GM12878 (cell line): ENCODE measurements at regions not wholly inside any gene's neighbourhood (a gene's known extent, or its start where the extent isn't known, plus 50 kb on each side); places are given as distances from the start of the nearest gene placed in this dataset.

Source experiments
- ATAC-seq: fragments of 200-7000 bp; cut with Tn5 transposase; 3 replicates; pipeline ENCODE4 v1.9.1; 2020; ENCODE audit warnings: mild to moderate bottlenecking, moderate library complexity
- BruUV-seq: library from RNA; stranded (reverse); fragments of 400-500 nt; replicated peaks from 2 replicates; lab custom pipeline; 2021; lab: Mats Ljungman, UMichigan
- CTCF ChIA-PET: fragments of 300-600 bp; sonication (Branson Sonifier 250); formaldehyde crosslinking; extraction: SDS; loops from one replicate; lab custom pipeline; 2021; ENCODE audit warnings: inconsistent platforms; lab: Yijun Ruan, JAX
- POLR2A ChIA-PET: fragments of 350-600 bp; formaldehyde crosslinking; extraction: SDS; loops from one replicate; lab custom pipeline; 2021; ENCODE audit warnings: inconsistent platforms; lab: Charles Lee
- RAD21 ChIA-PET: fragments of 300-600 bp; sonication (Branson Sonifier 250); formaldehyde crosslinking; loops from one replicate; lab custom pipeline; 2023; ENCODE audit warnings: antibody characterized with exemption; ENCODE audit not compliant: unreplicated experiment; lab: Charles Lee
- SMC1A ChIA-PET: fragments of 300-600 bp; sonication (Branson Sonifier 250); formaldehyde crosslinking; loops from one replicate; lab custom pipeline; 2023; ENCODE audit not compliant: unreplicated experiment, uncharacterized antibody; lab: Charles Lee
- DNase-seq: peaks from one replicate; pipeline ENCODE4 v3.0.0-alpha.2; 2011; ENCODE audit warnings: low read depth, low spot score
- FAIRE-seq: peaks from 3 replicates; lab custom pipeline; 2011; peaks lifted over from hg19 to GRCh38; lab: Jason Lieb, UNC
- H2AFZ ChIP-seq: 2 replicates; pipeline ENCODE4 v1.6.0; 2011; ENCODE audit warnings: low read depth, low read length, control low read depth; ENCODE audit not compliant: control insufficient read depth
- H3K27ac ChIP-seq: 2 replicates; pipeline ENCODE4 v1.5.1; 2011; ENCODE audit warnings: control low read depth; ENCODE audit not compliant: control insufficient read depth, insufficient read depth
- H3K27me3 ChIP-seq, 2 experiments: replicated peaks in 1 of 2; 2 replicates each; pipeline versions ENCODE4 v1.6.0 to v1.6.1; 2011; ENCODE audit warnings: low read length in 1 of 2; ENCODE audit not compliant: control insufficient read depth in 2 of 2, insufficient read depth in 2 of 2
- H3K36me3 ChIP-seq, 2 experiments: 2 replicates each; pipeline ENCODE4 v1.5.1; 2011; ENCODE audit warnings: low read length in 1 of 2; ENCODE audit not compliant: control insufficient read depth in 2 of 2, insufficient read depth in 2 of 2
- H3K4me1 ChIP-seq: 2 replicates; pipeline ENCODE4 v1.6.1; 2011; ENCODE audit warnings: mild to moderate bottlenecking, low read length, moderate library complexity, mixed read lengths; ENCODE audit not compliant: control insufficient read depth, insufficient read depth
- H3K4me2 ChIP-seq: 2 replicates; pipeline ENCODE4 v1.6.0; 2011; ENCODE audit warnings: control low read depth; ENCODE audit not compliant: control insufficient read depth, insufficient read depth
- H3K4me3 ChIP-seq: fragments of 200-600 bp; sonication (generic); 2 replicates; pipeline ENCODE4 v1.5.1; 2016
- H3K79me2 ChIP-seq: 2 replicates; pipeline ENCODE4 v1.6.0; 2011; ENCODE audit warnings: low read length; ENCODE audit not compliant: control insufficient read depth, insufficient read depth
- H3K9ac ChIP-seq: 2 replicates; pipeline ENCODE4 v1.8.0; 2011; ENCODE audit warnings: low read length, control low read depth, mixed read lengths; ENCODE audit not compliant: control insufficient read depth, insufficient read depth
- H3K9me3 ChIP-seq: replicated peaks from 3 replicates; pipeline ENCODE4 v1.5.1; 2011; ENCODE audit warnings: mild to moderate bottlenecking, low read length; ENCODE audit not compliant: control insufficient read depth, insufficient read depth
- H4K20me1 ChIP-seq: 2 replicates; pipeline ENCODE4 v1.6.0; 2011; ENCODE audit not compliant: control insufficient read depth, insufficient read depth
- BMI1 ChIP-seq: fragments of 450-650 bp; IDR thresholded peaks from 2 replicates; pipeline ENCODE4 v1.6.1; 2016; ENCODE audit warnings: mild to moderate bottlenecking, moderate library complexity, borderline replicate concordance
- CREM ChIP-seq: IDR thresholded peaks from 2 replicates; pipeline ENCODE4 v1.6.1; 2014; ENCODE audit warnings: antibody characterized with exemption, low read depth
- ESRRA ChIP-seq: IDR thresholded peaks from 2 replicates; pipeline ENCODE4 v1.6.1; 2012; ENCODE audit warnings: mild to moderate bottlenecking, low read length, improper control_type of control experiment
- HCFC1 ChIP-seq: fragments of 150-350 bp; IDR thresholded peaks from 2 replicates; pipeline ENCODE4 v1.6.1; 2014; ENCODE audit warnings: low read length
- JUNB ChIP-seq: IDR thresholded peaks from 2 replicates; pipeline ENCODE4 v1.6.1; 2016; ENCODE audit warnings: antibody characterized with exemption, mild to moderate bottlenecking
- MEF2B ChIP-seq: fragments of 450-650 bp; IDR thresholded peaks from 2 replicates; pipeline ENCODE4 v1.6.1; 2018; ENCODE audit warnings: mild to moderate bottlenecking, moderate library complexity; ENCODE audit not compliant: partially characterized antibody, poor library complexity, severe bottlenecking
- NRF1 ChIP-seq: conservative IDR thresholded peaks from 2 replicates; pipeline ENCODE4 v1.6.1; 2011; ENCODE audit warnings: mild to moderate bottlenecking, low read depth, low read length, improper control_type of control experiment
- RFX5 ChIP-seq: IDR thresholded peaks from 2 replicates; pipeline ENCODE4 v1.6.1; 2011; ENCODE audit warnings: low read depth, low read length, improper control_type of control experiment
- SMAD5 ChIP-seq: IDR thresholded peaks from 2 replicates; pipeline ENCODE4 v1.6.1; 2016; ENCODE audit warnings: antibody characterized with exemption, low read depth
- SUPT20H ChIP-seq: IDR thresholded peaks from 2 replicates; pipeline ENCODE4 v1.6.1; 2011; ENCODE audit warnings: low read depth, mild to moderate bottlenecking, low read length, moderate library complexity, borderline replicate concordance; ENCODE audit not compliant: control insufficient read depth
- TCF7 ChIP-seq: IDR thresholded peaks from 2 replicates; pipeline ENCODE4 v1.6.1; 2014; ENCODE audit warnings: antibody characterized with exemption, borderline replicate concordance
- ZSCAN29 ChIP-seq: fragments of 450-650 bp; IDR thresholded peaks from 2 replicates; pipeline ENCODE4 v1.6.1; 2017; ENCODE audit warnings: mild to moderate bottlenecking, moderate library complexity
- WGBS: methylation state at CpG from one replicate; pipeline ENCODE4 v1.1.6; 2016; ENCODE audit warnings: low lambda C conversion rate; ENCODE audit not compliant: insufficient replicate concordance, insufficient coverage; ENCODE audit errors: missing lambda C conversion rate; 5-methylcytosine and 5-hydroxymethylcytosine counted together
- in situ Hi-C: fragments of 300-500 bp; cut with MboI; formaldehyde crosslinking; loops from 9 replicates; pipeline ENCODE4 v1.14.3; 2018; ENCODE audit warnings: mixed read lengths
- intact Hi-C: fragments of 100-400 bp; cut with micrococcal nuclease; formaldehyde crosslinking; loops from one replicate; pipeline ENCODE4 v1.14.2; 2022; ENCODE audit not compliant: unreplicated experiment
- TF ChIP-seq, protein P1 (sequence below): fragments of 450-650 bp; IDR thresholded peaks from 2 replicates; pipeline ENCODE4 v1.6.1; 2016; ENCODE audit warnings: mild to moderate bottlenecking
- TF ChIP-seq, protein P2 (sequence below): IDR thresholded peaks from 2 replicates; pipeline ENCODE4 v1.6.1; 2011; ENCODE audit warnings: mild to moderate bottlenecking, low read depth, low read length, moderate library complexity; ENCODE audit not compliant: insufficient replicate concordance

DNA sequence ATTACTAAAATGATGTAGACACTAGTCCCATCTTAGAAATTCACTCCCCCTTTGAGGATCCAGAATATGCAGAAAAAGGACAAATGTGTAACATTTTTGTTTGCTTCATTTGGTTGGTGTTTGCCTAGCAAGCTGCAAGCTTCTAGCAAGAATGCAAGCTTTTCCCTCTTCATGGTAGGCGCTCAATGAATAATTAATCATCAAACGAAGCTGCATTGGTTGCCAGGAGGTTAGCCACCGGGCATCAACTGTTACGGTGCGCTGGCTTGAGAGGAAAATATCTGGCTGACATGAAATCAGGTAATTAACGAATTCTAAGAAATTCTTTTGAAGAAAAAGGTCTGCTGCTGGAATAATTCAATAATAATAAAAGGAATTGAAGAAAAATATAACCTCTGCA, 341.0 kb upstream of the KYNU start:
- ChIA-PET RAD21 (no interaction called here), CTCF (interaction anchor here (0.6 kb wide), 1 partner anchor 13 kb away, joined by 3 read pairs; no protein-coding TSS in a partner anchor), POLR2A (no interaction called here), SMC1A (no interaction called here)
- Histone ChIP-seq H4K20me1 (no peaks in the 10 kb centered on the region), H3K4me1 (no peaks in the 10 kb centered on the region), H3K9ac (no peak overlapping the region), H3K4me2 (no peak overlapping the region), H3K4me3 (no peak overlapping the region), H3K79me2 (no peaks in the 10 kb centered on the region), H2AFZ (no peak overlapping the region), H3K36me3 (no peaks in the 10 kb centered on the region)
- ATAC-seq (no peak), FAIRE-seq (no peak)
- intact Hi-C loops: no loop called here
- 40% methylated on average over 6 of the region's 6 CpGs for WGBS
- in situ Hi-C loops: no loop called here
- no peak for TF ChIP-seq ZSCAN29
- no peak for TF ChIP-seq TCF7
- no peak for TF ChIP-seq BMI1
- no peak for TF ChIP-seq NRF1
- TF ChIP-seq MEF2B: no peak
- no peak for TF ChIP-seq JUNB
- no peak for TF ChIP-seq ESRRA
- TF ChIP-seq, all 136 proteins: peak for 0
- Histone ChIP-seq H3K9me3 (no peaks in the 10 kb centered on the region), H3K27ac (no peak overlapping the region), H3K27me3 (peaks cover 0 to 2% of the 10 kb centered on the region in 2 experiments; a peak in 1 of 4 replicates)
- DNase-seq: no peak
- BruUV-seq: no TSS peak

DNA sequence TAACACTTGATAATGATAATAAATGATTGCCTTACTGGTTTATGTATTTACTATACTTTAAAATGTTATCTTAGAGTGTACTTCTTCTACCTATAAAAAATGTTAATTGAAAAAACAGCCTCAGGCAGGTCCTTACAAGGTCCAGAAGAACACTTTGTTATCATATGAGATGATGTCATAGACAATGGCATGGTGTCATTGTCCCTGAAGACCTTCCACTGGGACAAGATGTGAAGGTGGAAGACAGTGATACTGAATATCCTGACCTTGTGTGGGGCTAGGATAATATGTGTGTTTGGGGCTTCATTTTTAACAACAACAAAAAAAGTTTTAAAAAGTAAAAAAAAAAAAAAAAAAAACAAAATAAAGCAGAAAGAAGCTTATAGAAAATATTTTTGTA, 342.2 kb upstream of the KYNU start:
- H3K9ac ChIP-seq: no peak overlapping the region
- ATAC-seq (no peak), DNase-seq (no peak), FAIRE-seq (no peak)
- SMC1A ChIA-PET: interaction anchor here (0.6 to 0.7 kb wide), 3 partner anchors 13 to 367 kb away, joined by 3 to 4 read pairs (median 3); no protein-coding TSS in a partner anchor
- H3K27me3 ChIP-seq: no peaks in the 10 kb centered on the region
- no peak overlapping the region for H3K4me3 ChIP-seq
- H3K36me3 ChIP-seq: no peaks in the 10 kb centered on the region
- intact Hi-C loops (no loop called here), in situ Hi-C loops (no loop called here)
- POLR2A ChIA-PET: interaction anchor here (0.6 to 0.7 kb wide), 4 partner anchors 40 to 482 kb away, joined by 3 to 7 read pairs (median 4); no protein-coding TSS in a partner anchor
- RAD21 ChIA-PET: no interaction called here
- H4K20me1 ChIP-seq: no peaks in the 10 kb centered on the region
- H3K27ac ChIP-seq: no peak overlapping the region
- no TSS peak for BruUV-seq
- TF ChIP-seq SMAD5 (no peak), SUPT20H (no peak), CREM (no peak), NRF1 (no peak), RFX5 (no peak), HCFC1 (no peak)
- TF ChIP-seq, protein P1, sequence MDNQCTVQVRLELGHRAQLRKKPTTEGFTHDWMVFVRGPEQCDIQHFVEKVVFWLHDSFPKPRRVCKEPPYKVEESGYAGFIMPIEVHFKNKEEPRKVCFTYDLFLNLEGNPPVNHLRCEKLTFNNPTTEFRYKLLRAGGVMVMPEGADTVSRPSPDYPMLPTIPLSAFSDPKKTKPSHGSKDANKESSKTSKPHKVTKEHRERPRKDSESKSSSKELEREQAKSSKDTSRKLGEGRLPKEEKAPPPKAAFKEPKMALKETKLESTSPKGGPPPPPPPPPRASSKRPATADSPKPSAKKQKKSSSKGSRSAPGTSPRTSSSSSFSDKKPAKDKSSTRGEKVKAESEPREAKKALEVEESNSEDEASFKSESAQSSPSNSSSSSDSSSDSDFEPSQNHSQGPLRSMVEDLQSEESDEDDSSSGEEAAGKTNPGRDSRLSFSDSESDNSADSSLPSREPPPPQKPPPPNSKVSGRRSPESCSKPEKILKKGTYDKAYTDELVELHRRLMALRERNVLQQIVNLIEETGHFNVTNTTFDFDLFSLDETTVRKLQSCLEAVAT: no peak
- TF ChIP-seq, protein P2, sequence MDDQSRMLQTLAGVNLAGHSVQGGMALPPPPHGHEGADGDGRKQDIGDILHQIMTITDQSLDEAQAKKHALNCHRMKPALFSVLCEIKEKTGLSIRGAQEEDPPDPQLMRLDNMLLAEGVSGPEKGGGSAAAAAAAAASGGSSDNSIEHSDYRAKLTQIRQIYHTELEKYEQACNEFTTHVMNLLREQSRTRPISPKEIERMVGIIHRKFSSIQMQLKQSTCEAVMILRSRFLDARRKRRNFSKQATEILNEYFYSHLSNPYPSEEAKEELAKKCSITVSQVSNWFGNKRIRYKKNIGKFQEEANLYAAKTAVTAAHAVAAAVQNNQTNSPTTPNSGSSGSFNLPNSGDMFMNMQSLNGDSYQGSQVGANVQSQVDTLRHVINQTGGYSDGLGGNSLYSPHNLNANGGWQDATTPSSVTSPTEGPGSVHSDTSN: no peak
- CTCF ChIA-PET: interaction anchor here (0.7 kb wide), 2 partner anchors 22 to 1459 kb away, joined by 3 read pairs; no protein-coding TSS in a partner anchor
- no peaks in the 10 kb centered on the region for H3K4me1 ChIP-seq
- no peak overlapping the region for H3K4me2 ChIP-seq
- H2AFZ ChIP-seq: no peak overlapping the region
- H3K79me2 ChIP-seq: no peaks in the 10 kb centered on the region
- no peaks in the 10 kb centered on the region for H3K9me3 ChIP-seq
